Neural cell (in vitro differentiated cells): ENCODE measurements at regions not wholly inside any gene's neighbourhood (a gene's known extent, or its start where the extent isn't known, plus 50 kb on each side); places are given as distances from the start of the nearest gene placed in this dataset.
"Not testable (repeated sequence)": the region's sequence is repeated elsewhere in the genome, so short reads cannot be mapped to it uniquely, and the experiment has no call there.

Experiments
- H2AFZ ChIP-seq: fragments of 200-600, 300-800 bp; sonication (generic), shearing (Covaris generic); 2 replicates; pipeline ENCODE4 v1.6.0; 2014; ENCODE audit warnings: low read depth, mild to moderate bottlenecking, antibody characterized with exemption, low read length, moderate library complexity
- H3F3A ChIP-seq: fragments of 200-600 bp; shearing (Covaris generic); 2 replicates; pipeline ENCODE4 v1.6.1; 2016; ENCODE audit warnings: mild to moderate bottlenecking, moderate library complexity, mixed read lengths, antibody characterized with exemption, low read length; ENCODE audit not compliant: insufficient read depth, poor library complexity, severe bottlenecking
- H3K27ac ChIP-seq: fragments of 200-600, 300-800 bp; sonication (generic), shearing (Covaris generic); 2 replicates; pipeline ENCODE4 v1.5.1; 2014; ENCODE audit warnings: mild to moderate bottlenecking, low read length, moderate library complexity
- H3K27me3 ChIP-seq: fragments of 300-800, 200-600 bp; sonication (generic), shearing (Covaris generic); 2 replicates; pipeline ENCODE4 v1.6.0; 2014; ENCODE audit warnings: mild to moderate bottlenecking, low read depth, low read length, moderate library complexity; ENCODE audit not compliant: insufficient read depth
- H3K36me3 ChIP-seq: fragments of 300-800, 200-600 bp; sonication (generic), shearing (Covaris generic); 2 replicates; pipeline ENCODE4 v1.5.1; 2014; ENCODE audit warnings: mild to moderate bottlenecking, antibody characterized with exemption, low read length, moderate library complexity; ENCODE audit not compliant: insufficient read depth
- H3K4me2 ChIP-seq: fragments of 300-800, 200-600 bp; sonication (generic), shearing (Covaris generic); 2 replicates; pipeline ENCODE4 v1.6.0; 2014; ENCODE audit warnings: mild to moderate bottlenecking, low read length
- H3K4me3 ChIP-seq: fragments of 300-800, 200-600 bp; sonication (generic), shearing (Covaris generic); 2 replicates; pipeline ENCODE4 v1.5.1; 2014; ENCODE audit warnings: mild to moderate bottlenecking, low read length, moderate library complexity
- H3K79me2 ChIP-seq: fragments of 200-600 bp; shearing (Covaris generic); replicated peaks from 2 replicates; pipeline ENCODE4 v1.6.0; 2014; ENCODE audit warnings: mild to moderate bottlenecking, low read length, moderate library complexity; ENCODE audit not compliant: insufficient read depth
- H3K9ac ChIP-seq: fragments of 300-800, 200-600 bp; sonication (generic), shearing (Covaris generic); 2 replicates; pipeline ENCODE4 v1.6.1; 2016; ENCODE audit warnings: mild to moderate bottlenecking, low read length, mixed read lengths
- H3K9me2 ChIP-seq: fragments of 200-600 bp; shearing (Covaris generic); 2 replicates; pipeline ENCODE4 v1.6.1; 2016; ENCODE audit warnings: mild to moderate bottlenecking, low read length, mixed read lengths; ENCODE audit not compliant: insufficient read depth
- H3K9me3 ChIP-seq: fragments of 200-600, 300-800 bp; sonication (generic), shearing (Covaris generic); 2 replicates; pipeline ENCODE4 v1.6.1; 2016; ENCODE audit warnings: mild to moderate bottlenecking, mixed run types, low read length, moderate library complexity, mixed read lengths
- H4K20me1 ChIP-seq: fragments of 200-600 bp; shearing (Covaris generic); 2 replicates; pipeline ENCODE4 v1.6.1; 2016; ENCODE audit warnings: mild to moderate bottlenecking, mixed run types; ENCODE audit not compliant: insufficient read depth
- EP300 ChIP-seq: fragments of 450-650 bp; conservative IDR thresholded peaks from 2 replicates; pipeline ENCODE4 v1.6.1; 2014; ENCODE audit warnings: antibody characterized with exemption, mild to moderate bottlenecking, moderate library complexity; ENCODE audit not compliant: poor library complexity, severe bottlenecking
- EZH2 ChIP-seq: fragments of 200-600, 300-800 bp; shearing (Covaris generic), sonication (generic); IDR thresholded peaks from 2 replicates; pipeline ENCODE4 v1.6.1; 2014; ENCODE audit warnings: antibody characterized with exemption, low read length, borderline replicate concordance, mild to moderate bottlenecking; ENCODE audit not compliant: insufficient read depth, poor library complexity, severe bottlenecking
- MXI1 ChIP-seq: fragments of 450-650 bp; conservative IDR thresholded peaks from 2 replicates; pipeline ENCODE4 v1.6.1; 2014; ENCODE audit warnings: antibody characterized with exemption, mild to moderate bottlenecking; ENCODE audit not compliant: poor library complexity, severe bottlenecking
- POLR2AphosphoS5 ChIP-seq: IDR thresholded peaks from 2 replicates; pipeline ENCODE4 v1.6.1; 2012
- RAD21 ChIP-seq: fragments of 450-650 bp; conservative IDR thresholded peaks from 2 replicates; pipeline ENCODE4 v1.6.1; 2014; ENCODE audit warnings: antibody characterized with exemption, mild to moderate bottlenecking, moderate library complexity
- SMC3 ChIP-seq: fragments of 450-650 bp; conservative IDR thresholded peaks from 2 replicates; pipeline ENCODE4 v1.6.1; 2014; ENCODE audit warnings: antibody characterized with exemption, mild to moderate bottlenecking, moderate library complexity; ENCODE audit not compliant: poor library complexity
- TAF1 ChIP-seq: IDR thresholded peaks from 2 replicates; pipeline ENCODE4 v1.6.1; 2012; ENCODE audit warnings: low read depth
- TF ChIP-seq, protein P1 (sequence below): IDR thresholded peaks from 2 replicates; pipeline ENCODE4 v1.6.1; 2012; ENCODE audit warnings: borderline replicate concordance
- TF ChIP-seq, protein P2 (sequence below): fragments of 450-650 bp; IDR thresholded peaks from 2 replicates; pipeline ENCODE4 v1.5.1; 2014; ENCODE audit warnings: antibody characterized with exemption, mild to moderate bottlenecking, moderate library complexity; ENCODE audit not compliant: poor library complexity, severe bottlenecking

DNA sequence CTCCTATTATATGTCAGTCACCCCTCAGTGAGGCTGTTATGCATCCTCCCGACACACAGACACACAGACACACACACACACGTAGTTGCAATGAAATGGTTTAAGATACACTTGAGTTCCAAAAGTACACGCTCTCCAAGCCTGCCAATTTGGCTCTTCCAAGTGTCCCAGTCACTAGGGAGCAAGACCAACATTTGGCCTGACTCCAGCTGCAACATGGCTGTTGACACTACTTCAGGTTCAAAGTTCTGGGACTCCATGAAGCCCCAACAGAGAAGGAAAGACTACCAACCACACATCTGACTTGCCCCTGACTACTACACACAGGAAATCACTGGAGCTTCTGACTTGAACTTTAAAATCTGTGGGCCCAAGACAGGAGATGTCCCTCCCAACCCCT is 128.1 kb upstream of the KCNJ18 start:
- Histone ChIP-seq H3K4me3 (no peak overlapping the region), H3F3A (no peaks in the 10 kb centered on the region)
- TF ChIP-seq, protein P1, sequence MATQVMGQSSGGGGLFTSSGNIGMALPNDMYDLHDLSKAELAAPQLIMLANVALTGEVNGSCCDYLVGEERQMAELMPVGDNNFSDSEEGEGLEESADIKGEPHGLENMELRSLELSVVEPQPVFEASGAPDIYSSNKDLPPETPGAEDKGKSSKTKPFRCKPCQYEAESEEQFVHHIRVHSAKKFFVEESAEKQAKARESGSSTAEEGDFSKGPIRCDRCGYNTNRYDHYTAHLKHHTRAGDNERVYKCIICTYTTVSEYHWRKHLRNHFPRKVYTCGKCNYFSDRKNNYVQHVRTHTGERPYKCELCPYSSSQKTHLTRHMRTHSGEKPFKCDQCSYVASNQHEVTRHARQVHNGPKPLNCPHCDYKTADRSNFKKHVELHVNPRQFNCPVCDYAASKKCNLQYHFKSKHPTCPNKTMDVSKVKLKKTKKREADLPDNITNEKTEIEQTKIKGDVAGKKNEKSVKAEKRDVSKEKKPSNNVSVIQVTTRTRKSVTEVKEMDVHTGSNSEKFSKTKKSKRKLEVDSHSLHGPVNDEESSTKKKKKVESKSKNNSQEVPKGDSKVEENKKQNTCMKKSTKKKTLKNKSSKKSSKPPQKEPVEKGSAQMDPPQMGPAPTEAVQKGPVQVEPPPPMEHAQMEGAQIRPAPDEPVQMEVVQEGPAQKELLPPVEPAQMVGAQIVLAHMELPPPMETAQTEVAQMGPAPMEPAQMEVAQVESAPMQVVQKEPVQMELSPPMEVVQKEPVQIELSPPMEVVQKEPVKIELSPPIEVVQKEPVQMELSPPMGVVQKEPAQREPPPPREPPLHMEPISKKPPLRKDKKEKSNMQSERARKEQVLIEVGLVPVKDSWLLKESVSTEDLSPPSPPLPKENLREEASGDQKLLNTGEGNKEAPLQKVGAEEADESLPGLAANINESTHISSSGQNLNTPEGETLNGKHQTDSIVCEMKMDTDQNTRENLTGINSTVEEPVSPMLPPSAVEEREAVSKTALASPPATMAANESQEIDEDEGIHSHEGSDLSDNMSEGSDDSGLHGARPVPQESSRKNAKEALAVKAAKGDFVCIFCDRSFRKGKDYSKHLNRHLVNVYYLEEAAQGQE, result no peak
- TF ChIP-seq SMC3, result no peak
- no peak for TF ChIP-seq RAD21
- no peak for TF ChIP-seq MXI1
- TF ChIP-seq, protein P2, sequence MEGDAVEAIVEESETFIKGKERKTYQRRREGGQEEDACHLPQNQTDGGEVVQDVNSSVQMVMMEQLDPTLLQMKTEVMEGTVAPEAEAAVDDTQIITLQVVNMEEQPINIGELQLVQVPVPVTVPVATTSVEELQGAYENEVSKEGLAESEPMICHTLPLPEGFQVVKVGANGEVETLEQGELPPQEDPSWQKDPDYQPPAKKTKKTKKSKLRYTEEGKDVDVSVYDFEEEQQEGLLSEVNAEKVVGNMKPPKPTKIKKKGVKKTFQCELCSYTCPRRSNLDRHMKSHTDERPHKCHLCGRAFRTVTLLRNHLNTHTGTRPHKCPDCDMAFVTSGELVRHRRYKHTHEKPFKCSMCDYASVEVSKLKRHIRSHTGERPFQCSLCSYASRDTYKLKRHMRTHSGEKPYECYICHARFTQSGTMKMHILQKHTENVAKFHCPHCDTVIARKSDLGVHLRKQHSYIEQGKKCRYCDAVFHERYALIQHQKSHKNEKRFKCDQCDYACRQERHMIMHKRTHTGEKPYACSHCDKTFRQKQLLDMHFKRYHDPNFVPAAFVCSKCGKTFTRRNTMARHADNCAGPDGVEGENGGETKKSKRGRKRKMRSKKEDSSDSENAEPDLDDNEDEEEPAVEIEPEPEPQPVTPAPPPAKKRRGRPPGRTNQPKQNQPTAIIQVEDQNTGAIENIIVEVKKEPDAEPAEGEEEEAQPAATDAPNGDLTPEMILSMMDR, result no peak
- no peak for TF ChIP-seq EP300
- TF ChIP-seq TAF1, result no peak
- TF ChIP-seq POLR2AphosphoS5, result no peak
- no peak for TF ChIP-seq EZH2

DNA sequence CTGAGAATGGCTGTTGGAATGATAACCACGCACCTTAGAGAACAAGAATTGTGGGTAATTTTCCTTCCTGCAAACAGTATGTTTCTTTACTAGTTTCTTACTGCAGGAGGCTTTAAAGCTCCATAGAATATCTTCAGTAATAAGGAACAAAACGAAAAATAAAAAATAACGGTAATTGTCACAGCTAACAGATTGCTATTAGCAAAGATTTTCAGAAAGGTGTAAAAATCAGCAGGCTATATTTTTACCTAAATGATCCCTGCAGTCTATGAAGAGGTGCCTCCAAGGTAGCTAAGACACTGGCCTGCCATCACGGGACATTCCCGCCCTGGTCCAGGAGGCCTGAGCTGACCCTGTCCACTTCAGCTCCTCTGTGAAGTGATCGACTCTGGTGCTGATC is 127.6 kb upstream of the KCNJ18 start:
- H3K4me3 ChIP-seq, H3K4me2 ChIP-seq, H3F3A ChIP-seq, H4K20me1 ChIP-seq, H3K9me2 ChIP-seq, H3K79me2 ChIP-seq, H3K9me3 ChIP-seq, H3K27me3 ChIP-seq, H3K9ac ChIP-seq, H2AFZ ChIP-seq, H3K27ac ChIP-seq, H3K36me3 ChIP-seq: not testable (repeated sequence)

More for the DNA sequence above, 128.1 kb upstream of the KCNJ18 start:
- H3K4me2 ChIP-seq, result no peak overlapping the region
- no peaks in the 10 kb centered on the region for H3K9me2 ChIP-seq
- H3K79me2 ChIP-seq, result no peaks in the 10 kb centered on the region
- no peaks in the 10 kb centered on the region for H3K27me3 ChIP-seq
- H3K9ac ChIP-seq, result no peak overlapping the region
- no peak overlapping the region for H3K27ac ChIP-seq
- H4K20me1 ChIP-seq, result no peaks in the 10 kb centered on the region
- H3K36me3 ChIP-seq, result no peaks in the 10 kb centered on the region
- H2AFZ ChIP-seq, result no peak overlapping the region
- H3K9me3 ChIP-seq, result no peaks in the 10 kb centered on the region

DNA sequence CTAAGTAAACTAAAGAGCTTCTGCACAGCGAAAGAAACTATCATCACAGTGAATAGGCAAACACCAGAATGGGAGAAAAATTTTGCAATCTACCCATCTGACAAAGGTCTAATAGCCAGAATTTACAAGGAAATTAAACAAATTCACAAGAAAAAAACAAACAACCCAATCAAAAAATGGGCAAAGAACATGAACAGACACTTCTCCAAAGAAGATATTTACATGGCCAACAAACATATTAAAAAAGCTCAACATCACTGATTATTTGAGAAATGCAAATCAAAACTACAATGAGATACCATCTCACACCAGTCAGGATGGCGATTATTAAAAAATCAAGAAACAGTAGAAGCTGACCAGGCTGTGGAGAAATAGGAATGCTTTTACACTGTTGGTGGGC is 121.9 kb upstream of the KCNJ18 start:
- H3K4me3 ChIP-seq, H3K27me3 ChIP-seq, H3F3A ChIP-seq, H3K36me3 ChIP-seq, H3K79me2 ChIP-seq, H3K9me3 ChIP-seq, H3K9ac ChIP-seq, H3K9me2 ChIP-seq, H3K27ac ChIP-seq, H3K4me2 ChIP-seq, H4K20me1 ChIP-seq, H2AFZ ChIP-seq: not testable (repeated sequence)

DNA sequence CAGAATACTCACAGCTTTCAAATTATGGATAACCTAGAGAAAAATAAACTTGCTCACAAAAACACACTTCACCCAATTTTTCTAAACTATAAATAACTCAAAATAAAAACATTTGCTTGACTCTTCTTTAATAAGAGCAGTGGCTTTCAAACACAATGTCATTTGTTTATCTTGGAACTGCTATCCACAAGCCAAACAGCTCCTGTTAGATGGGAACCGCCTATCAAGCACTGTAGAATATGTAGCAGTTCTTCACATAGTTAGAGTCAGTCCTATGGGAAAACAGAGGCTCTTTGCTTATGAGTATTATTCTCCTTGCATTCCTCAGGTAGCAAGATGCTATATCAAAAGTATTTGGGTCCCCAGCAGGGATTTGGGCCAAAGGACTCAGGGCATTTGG is 120.2 kb upstream of the KCNJ18 start:
- not testable (repeated sequence) for H2AFZ ChIP-seq, H4K20me1 ChIP-seq

DNA sequence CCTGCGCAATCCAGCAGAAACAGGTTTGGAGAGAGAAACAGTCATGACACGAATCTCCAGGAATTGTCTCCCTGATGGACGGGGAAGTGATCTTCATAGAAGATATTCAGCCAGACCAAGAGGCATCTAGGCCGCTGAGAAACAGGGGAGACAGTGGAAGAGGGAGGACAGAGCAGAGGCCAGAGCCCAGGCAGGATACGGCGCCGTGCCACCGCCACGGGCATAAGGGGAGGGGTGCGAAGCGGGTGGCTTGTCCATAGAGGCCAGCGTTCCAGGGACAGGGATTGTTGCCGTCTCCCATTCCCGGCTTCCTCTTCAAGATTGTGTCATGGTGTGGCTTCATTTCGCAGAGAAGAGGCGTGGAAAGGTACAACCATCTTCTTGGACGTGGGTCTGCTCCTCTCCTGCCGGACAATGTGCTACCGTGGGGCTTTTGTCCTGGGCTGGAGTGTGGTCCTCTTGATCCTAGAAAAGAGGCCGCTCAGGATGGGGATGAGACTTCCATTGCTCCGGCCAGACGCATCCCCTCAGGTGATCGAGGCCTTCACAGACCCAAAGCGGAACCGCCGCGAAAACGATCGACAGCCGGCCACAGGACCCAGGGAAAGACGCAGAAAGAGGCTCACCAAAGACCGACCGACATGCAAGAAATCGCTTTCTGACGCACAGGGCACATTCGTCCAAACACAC is 118.9 kb upstream of the KCNJ18 start:
- H4K20me1 ChIP-seq, H3K27me3 ChIP-seq, H2AFZ ChIP-seq, H3K9me3 ChIP-seq, H3K4me2 ChIP-seq, H3K9ac ChIP-seq, H3K4me3 ChIP-seq, H3K36me3 ChIP-seq, H3K9me2 ChIP-seq, H3F3A ChIP-seq, H3K27ac ChIP-seq, H3K79me2 ChIP-seq: not testable (repeated sequence)

More for the DNA sequence above, 120.2 kb upstream of the KCNJ18 start:
- H3K36me3 ChIP-seq, H3K4me3 ChIP-seq, H3K27me3 ChIP-seq, H3K79me2 ChIP-seq, H3K9me3 ChIP-seq, H3K4me2 ChIP-seq, H3K9ac ChIP-seq, H3K27ac ChIP-seq, H3K9me2 ChIP-seq, H3F3A ChIP-seq: not testable (repeated sequence)
